ENCODE measurements at regions not wholly inside any gene's neighbourhood (a gene's known extent, or its start where the extent isn't known, plus 50 kb on each side); places are given as distances from the start of the nearest gene placed in this dataset.

GRCh38 chr4:100130964-100131363 is 59.3 kb downstream of the DDIT4L start:
- no peak for DNase-seq (ENCODE audit: low spot score)

DNA sequence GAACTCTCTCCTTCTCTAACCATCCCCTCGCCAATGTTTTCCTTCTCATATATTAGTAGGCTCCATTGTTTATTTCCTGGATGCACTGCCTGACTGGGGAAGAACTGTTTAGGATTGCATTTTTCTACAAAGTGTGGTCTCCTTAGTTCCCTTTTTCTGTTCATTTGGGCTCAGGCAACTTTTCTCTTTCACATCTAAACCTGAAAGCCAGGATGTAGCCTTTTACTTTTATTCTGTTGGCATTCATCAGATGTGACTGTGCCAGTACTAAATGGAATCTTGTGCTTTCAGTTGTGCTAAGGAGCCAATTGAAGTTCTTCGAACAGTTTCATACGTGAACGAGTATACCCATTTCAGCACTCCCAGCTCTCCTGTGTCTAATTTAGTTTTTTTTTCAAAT is 59.8 kb downstream of the DDIT4L start:
- no peak for DNase-seq (ENCODE audit: low spot score)

- DNase-seq (ENCODE audit: low spot score): no peak
Measured at GRCh38 chr4:100129774-100130173, 60.5 kb downstream of the DDIT4L start.

DNA sequence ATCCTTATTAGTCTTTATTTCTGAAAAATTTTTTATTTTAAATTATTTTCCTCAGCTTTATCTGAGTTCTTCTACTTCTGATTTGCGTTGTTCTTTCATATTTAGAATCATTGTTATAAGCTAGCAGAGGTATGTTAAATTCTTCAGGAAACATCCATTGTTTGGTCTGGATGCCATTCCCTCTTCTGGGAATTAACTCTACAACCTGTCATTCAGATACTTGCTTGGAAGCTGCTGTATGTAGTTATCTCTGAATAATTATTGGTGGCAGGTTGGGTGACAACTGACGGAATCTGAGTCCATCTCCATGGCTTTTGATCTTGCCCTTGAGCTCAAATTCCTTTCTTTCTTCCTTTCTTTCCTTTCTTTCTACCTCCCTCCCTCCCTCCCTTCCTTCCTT is 61.9 kb downstream of the DDIT4L start:
- DNase-seq (ENCODE audit: low spot score): no peak

GRCh38 chr4:100124715-100125114 is 65.6 kb downstream of the DDIT4L start:
- DNase-seq (ENCODE audit: low spot score): no peak

- DNase-seq (ENCODE audit: low spot score): no peak
Measured at GRCh38 chr4:100118181-100118580, 72.1 kb downstream of the DDIT4L start.

DNA sequence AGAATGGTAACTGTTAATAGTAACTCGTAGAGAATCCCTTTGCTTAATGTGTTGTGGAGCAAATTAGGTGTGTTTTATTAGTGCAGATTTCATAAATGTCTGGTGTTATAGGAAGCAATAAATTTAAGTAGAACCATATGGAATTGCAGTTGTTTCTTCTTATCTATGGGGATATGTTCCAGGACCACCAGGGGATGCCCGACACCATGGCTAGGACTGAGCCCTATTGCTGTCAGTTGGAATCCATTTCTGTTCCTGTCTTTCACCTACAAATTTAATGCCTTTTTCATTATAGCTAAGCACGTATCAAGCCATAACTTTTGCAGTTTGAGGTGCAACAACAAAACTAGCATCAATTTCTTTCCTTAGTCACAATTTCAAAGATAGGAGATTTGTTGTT is 72.5 kb downstream of the DDIT4L start:
- no peak for DNase-seq (ENCODE audit: low spot score)

DNA sequence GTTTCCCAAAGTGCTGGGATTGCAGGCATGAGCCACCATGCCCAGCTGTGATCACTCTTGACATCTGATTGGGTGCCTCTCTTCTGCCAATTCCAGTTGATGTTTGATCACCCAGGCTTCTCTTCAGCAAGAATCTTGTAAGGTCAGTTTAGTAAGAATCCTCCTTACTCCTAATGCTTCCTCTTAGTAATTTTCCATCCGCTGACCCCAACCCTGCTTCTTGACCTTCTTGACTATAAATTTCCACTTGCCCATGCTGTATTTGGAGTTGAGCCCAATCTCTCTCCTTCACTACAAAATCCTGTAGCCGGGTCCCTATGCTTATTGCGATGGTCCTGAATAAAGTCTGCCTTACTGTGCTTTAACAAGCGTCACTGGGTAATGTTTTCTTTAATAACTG is 75.4 kb downstream of the DDIT4L start:
- no peak for DNase-seq (ENCODE audit: low spot score)

- no peak for DNase-seq (ENCODE audit: low spot score)
Measured at GRCh38 chr4:100113732-100114131, 76.5 kb downstream of the DDIT4L start.

- no peak for DNase-seq (ENCODE audit: low spot score)
Measured at GRCh38 chr4:100113096-100113495, 77.2 kb downstream of the DDIT4L start.

DNA sequence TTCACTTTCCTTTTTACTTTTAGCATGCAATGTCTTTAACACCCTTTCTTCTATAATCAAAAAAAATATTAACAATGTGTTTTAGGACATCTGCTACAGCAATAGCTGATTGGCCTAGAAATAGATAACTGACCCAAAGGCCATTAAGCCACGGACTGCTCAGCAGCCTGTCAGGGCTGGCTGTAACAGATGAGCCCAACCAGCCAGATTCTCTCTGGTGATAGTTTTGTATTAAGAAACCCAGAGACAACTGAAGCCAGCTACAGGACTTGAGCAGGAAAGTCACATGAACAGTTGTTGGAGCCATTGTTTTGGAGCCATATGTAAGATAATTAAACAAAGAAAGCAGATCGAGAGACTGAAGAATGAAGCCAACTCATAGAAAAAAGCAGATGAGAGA is 80.3 kb downstream of the DDIT4L start:
- no peak for DNase-seq (ENCODE audit: low spot score)

DNA sequence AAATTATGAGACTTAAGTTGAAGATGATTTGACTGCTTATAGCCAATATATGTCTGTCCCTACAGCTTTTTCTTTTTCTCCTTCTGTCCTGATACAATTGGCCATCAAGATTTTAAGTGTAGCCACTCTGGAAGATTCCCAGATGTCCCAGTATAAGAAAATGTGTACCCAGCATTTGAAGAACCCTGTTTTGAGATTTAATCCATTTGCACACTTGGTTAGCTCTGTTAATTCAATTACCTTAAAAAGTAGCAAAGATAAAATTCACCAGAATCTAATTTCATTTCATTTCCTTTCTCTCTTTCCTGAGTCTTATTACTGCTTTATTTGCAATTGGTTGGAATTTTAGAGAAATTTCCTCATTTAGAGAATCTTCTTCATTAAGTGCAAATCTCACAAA is 81.4 kb downstream of the DDIT4L start:
- no peak for DNase-seq (ENCODE audit: low spot score)

DNA sequence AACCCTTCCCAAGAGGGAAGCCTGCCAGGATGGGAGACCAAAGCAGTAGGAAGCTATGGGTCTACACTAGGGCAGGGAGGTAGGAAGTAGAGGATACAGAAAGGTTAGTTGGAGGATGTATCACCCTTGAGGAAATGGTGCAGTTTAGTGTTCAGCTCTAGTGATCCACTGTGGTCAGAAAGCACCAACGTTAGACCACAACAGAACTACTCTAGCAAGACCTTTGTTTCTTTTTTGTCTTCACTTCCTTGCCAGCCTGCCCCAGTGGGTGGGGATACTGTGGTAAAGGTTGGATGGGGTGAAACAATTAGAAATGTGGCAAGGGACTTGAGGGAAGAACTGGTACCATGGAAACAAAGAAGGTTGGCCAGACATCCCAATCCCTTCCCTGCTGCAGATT is 83.3 kb downstream of the DDIT4L start:
- DNase-seq (ENCODE audit: low spot score): no peak

- peak; percentile 44 for DNase-seq (ENCODE audit: low spot score)
Measured at GRCh38 chr4:100103671-100104070, 86.6 kb downstream of the DDIT4L start.

DNA sequence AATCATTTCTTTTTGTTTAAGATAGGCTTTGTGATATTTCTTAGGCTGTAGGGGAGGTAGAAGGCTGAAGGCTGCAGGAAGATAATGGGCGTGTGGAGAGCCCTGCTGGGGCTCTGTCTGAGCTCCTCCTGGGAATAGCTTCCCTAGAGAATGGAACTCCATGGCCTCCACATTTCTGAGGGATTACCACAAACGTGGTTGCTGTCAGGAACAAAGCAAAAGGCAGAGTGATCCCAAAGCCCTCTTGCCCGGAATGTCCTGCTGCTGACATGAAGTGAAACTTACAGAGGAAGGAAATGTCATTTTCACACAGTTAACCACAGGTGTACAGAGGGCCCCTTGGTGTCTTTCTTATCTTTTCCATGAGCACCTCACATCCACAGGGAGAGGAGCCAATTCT is 89.3 kb downstream of the DDIT4L start:
- no peak for DNase-seq (ENCODE audit: low spot score)

- DNase-seq (ENCODE audit: low spot score): no peak
Measured at GRCh38 chr4:100099746-100100145, 90.5 kb downstream of the DDIT4L start.

DNA sequence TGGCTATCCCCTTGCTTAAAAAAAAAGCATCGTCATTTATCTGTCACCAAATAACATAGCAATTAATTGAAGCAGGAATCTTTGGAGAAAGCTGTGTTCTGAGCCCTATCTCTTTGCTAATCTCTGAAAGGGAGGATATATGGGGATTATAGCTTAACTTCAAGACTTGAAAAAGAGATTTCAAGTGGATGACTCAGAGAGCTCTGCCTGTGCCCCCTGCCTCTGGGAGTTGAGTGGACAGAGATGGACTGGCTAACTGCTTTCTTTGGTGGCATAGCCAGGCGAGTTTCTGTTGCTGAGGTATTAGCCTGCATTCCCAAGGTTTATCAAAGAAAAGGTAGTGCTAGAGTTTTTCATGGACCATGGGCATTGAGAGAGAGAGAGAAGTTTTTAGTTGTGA is 91.6 kb downstream of the DDIT4L start:
- DNase-seq (ENCODE audit: low spot score): no peak

DNA sequence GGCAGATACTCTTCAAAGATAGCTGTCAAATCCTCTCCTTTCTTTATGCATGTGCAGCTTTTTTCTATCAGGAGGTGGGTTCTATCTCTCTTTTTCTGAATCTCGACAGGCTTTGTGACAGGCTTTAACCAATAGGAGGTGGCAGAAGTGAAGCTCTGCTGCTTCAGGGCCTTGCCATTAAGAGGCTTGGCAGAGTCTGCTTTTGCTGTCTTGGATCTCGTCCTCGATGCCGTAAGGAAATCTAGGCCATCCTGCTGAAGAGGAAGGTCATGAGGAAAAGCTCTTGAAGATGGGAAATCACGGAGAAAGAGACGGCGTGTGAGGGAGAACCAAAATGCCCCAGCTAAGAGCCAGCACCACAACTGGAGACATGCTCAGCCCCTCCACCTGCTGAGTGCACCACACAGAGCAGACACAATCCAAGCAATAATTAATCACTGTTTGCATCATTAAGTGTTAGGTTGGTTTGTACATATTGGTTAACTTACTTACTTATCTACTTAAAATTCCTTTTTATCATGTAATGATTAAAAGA is 92.2 kb downstream of the DDIT4L start:
- DNase-seq (ENCODE audit: low spot score): no peak

DNA sequence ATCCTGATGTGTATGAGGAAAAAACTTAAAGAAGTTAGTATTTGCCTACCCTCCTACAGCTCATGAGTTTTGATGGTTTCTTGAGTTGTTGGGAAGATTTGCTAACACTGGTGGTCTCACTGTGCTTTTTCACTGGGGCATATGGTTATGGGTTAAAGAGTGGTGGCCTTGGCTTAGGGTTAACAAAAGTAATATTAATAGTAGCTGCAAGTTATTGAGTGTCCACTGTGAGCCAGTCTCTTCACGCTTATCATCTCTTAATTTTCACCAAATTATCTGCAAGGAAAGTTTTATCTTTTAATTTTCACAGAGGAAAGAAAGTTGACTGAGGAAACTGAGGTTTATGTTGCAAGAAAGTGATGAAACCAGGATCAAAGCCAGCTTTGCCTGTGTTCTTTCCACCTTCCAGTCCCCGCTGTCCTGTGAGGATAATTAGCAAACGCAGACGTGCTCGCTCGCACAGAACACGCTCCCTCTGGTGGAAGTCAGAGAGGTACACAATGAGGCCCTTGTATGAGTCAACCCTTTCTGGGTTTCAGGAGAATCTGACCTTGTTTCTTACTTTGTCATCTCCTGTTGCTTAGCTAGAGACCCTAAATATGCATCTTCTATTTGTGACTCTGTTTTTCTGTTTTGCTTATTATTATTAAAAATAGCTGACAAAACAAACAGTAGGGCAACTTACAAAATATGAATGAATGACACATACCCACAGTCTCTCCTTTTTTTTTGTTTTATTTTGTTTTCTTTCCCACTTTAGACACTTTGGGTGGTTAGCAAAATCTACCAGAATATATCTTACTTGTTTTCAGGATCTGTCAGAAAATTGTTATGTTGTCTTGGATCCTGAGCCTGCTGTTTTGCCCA is 94.3 kb downstream of the DDIT4L start:
- DNase-seq (ENCODE audit: low spot score): peak; percentile 77

- DNase-seq (ENCODE audit: low spot score): peak; percentile 82
Measured at GRCh38 chr4:100093091-100093866, 97.0 kb downstream of the DDIT4L start.

GRCh38 chr4:100087743-100088142 is 102.5 kb downstream of the DDIT4L start:
- no peak for DNase-seq (ENCODE audit: low spot score)

DNA sequence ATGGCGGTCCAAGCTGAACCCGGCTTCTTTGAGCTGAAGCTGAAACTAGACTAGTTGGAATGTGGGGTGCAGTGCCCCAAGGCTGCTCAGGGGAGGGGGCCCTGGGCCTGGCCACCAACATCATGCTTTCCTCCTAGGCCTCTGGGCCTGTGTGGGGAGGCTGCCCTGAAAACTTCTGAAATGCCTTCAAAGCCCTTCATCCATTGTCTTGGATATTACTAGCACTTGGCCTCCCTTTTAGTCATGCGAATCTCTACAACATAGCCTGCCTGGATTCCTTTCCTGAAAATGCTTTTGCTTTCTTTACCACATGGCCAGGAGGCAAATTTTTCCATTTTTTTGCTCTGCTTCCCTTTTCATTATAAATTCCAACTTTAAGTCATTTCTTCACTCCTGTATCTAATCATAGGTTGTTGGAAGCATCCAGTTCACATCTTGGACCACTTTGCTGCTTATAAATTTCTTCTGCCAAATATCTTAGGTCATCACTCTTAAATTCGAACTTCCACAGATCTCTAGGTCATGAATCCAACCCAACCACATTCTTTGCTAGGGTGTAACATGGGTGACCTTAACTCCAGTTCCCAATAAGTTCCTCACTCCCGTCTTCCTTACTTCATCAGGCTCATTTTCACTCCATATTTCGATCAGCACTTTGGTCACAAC is 103.4 kb downstream of the DDIT4L start:
- DNase-seq (ENCODE audit: low spot score): peak; percentile 19

GRCh38 chr4:100084892-100085291 is 105.4 kb downstream of the DDIT4L start:
- DNase-seq (ENCODE audit: low spot score): no peak

Data from GM03348 (cell line).